HUDEP-2 (cell line): ENCODE measurements at regions not wholly inside any gene's neighbourhood (a gene's known extent, or its start where the extent isn't known, plus 50 kb on each side); places are given as distances from the start of the nearest gene placed in this dataset.

Experiments
- DNase-seq, 76 experiments: peaks; one replicate each; lab custom pipeline; 2025; ENCODE audit not compliant: unreplicated experiment in 76 of 76; lab: John Stamatoyannopoulos, UW

DNA sequence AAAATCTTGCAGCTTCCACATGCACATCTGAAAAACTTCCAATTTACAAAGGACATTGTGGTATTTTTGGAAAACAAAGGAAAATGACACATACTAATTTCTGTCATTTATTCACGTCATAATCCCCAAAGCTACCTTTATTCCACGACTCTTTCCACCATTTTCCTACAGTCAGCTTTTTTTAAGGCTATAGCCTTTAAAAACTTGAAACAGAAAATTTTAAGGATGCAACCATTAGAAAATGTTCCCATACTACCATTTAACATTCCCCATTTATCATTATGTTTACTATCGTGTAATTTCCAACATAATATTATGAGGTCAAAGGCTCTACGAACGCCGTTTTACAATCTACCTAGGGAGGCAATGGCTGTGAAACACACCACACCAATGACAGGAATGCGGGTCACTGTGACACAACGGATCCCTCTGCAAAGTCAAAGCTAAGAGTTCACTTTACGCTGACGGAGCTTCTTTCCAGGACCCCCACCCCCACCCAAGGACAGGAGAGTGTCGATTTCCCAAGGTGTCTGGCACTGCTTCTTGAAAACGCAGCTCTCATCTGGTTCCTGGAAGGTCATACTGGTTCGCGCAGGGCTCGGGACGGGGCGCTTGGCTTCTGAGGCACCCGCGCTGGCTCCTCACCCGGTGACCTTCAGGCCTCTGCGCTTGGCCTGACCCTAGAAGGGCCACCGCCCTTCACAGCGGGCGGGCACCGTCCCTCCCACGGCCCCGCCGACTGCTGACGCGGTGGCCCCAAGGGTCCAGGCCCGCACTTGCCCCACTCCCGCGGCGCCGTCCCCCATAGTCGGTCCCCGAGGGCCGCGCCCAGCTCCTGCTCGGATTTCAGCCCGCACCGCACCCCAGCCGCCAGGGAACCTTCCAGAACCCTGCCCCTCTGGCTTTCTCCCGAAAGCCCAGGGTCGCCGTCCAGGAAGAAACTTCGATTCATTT, 50.5 kb upstream of the ATF3 start:
- DNase-seq, result peak in 12 of 76 experiments; percentile 2 to 41 (median 24)

DNA sequence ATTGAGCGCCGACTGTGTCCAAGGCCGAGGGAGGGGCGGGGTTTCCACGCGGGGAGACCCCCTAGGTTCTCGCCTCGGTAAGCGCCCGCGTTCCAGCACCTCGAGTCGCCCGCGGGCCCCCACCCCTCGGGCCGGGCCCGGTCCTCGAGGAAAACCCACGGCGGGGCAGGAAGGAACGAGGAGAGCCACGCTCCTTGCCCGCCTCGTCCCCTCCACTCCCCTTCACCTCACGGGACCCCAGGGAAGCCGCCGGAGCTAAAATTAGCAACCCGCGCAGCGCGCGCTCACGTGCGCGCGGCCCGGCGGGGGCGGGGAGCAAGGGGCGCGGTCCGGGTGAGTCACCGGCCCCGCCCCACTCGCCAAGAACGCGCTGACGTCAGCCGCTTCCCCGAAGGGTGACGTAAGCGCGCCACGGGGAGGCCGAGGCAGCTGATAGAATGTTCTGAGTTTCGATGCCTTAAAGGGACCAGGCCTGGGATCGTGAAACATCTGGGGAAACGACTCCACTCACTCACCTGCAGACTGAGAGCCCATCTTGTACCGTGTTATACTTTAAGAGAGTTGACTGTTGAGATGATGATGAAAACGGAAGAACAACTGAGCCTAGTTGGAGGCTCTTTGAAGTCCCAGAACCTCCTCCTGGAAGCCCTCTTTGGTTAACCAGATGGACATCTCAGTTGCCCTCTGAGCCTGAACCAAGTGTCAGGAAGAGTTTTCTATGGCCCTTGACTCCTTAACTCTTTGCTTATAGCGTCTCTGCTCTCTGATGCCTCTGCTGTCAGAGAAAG, 49.7 kb upstream of the ATF3 start:
- DNase-seq, result peak in 75 of 76 experiments; percentile 22 to 87 (median 73)
